ENCODE measurements at regions not wholly inside any gene's neighbourhood (a gene's known extent, or its start where the extent isn't known, plus 50 kb on each side); places are given as distances from the start of the nearest gene placed in this dataset.

DNA sequence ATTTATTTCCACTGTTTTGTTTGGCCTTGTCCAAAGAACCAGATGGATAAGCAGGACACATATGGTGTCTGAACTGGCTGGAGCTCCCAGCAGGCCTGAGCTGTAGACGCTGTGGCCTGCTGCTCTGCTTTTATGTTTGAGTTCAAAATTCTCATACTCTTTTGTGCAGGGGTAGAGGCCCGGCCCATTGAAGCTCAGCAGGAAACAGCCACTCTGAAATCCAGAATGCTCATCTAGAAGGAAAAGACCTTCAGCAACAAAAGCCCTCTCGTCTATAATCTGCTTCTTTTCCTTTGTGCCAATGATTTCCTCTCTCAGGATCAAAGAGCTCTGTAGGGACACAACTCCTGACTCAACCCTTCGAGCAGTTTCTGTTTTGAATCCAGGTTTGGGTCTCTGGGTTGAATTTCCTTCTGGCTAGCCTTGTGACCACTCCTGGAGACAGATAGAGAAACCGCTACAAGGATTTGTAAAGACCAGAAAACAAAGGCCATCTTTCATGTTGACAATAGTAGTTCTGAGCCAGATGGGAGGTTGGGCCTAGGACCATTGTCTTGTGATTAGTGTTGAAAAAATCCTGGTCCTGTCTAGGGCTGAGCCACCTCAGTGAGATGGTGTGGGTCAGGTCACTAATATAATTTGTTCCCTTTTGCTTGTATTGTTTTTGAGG lies 446.7 kb downstream of the BCKDHB start:
- Histone ChIP-seq H3K4me1 (no peaks in the 10 kb centered on the region), H3K36me3 (no peaks in the 10 kb centered on the region), H3K9me3 (replicated peaks) (no peaks in the 10 kb centered on the region), H3K27ac (no peak overlapping the region), H3K27me3 (no peaks in the 10 kb centered on the region), H3K4me3 (no peak overlapping the region)
- DNase-seq, result no peak

DNA sequence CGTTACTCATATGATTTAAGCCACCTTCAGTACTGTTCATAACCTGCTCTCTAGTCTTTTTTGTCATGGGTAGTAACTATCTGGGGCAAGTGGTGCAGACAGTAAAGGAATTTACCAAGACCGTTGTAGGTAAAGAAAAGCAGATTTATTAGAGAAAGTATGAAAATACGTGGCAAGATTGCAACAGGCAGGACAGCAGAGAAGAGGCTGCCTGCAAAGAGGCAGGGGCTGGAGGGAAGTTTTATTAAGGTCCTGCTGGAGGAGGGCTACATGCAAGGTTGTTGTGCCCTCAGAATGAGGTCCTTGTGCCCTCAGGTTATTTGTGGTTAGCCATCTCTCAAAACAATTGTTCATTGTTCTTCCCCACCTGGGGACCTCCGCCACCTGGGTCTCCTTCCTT lies 444.3 kb downstream of the BCKDHB start:
- Histone ChIP-seq H3K27ac (no peak overlapping the region), H3K4me3 (no peak overlapping the region), H3K9me3 (replicated peaks) (no peaks in the 10 kb centered on the region), H3K27me3 (no peaks in the 10 kb centered on the region), H3K36me3 (no peaks in the 10 kb centered on the region), H3K4me1 (no peaks in the 10 kb centered on the region)
- no peak for DNase-seq

DNA sequence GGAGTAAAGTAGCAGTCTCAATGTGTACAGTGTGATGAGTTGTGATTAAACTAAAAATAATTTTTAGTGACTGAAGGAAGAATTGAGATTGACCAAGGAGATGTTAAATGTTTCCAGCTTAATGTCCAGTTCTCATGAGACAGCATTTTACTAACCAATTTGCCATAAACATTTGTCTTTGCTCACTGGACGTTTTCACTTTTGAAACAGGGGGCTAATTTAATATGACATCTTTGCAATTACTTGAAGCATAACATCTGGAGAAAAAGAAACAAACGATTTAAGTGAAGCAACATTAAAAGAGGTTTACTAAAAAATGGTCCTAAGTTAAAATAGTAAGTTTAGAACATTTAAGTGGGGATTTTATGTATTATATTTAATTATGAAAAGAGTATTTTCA lies 443.8 kb downstream of the BCKDHB start:
- DNase-seq, result no peak
- H3K27me3 ChIP-seq, result no peaks in the 10 kb centered on the region
- H3K4me3 ChIP-seq, result no peak overlapping the region
- H3K27ac ChIP-seq, result no peak overlapping the region
- H3K36me3 ChIP-seq, result no peaks in the 10 kb centered on the region
- H3K4me1 ChIP-seq, result no peaks in the 10 kb centered on the region
- H3K9me3 ChIP-seq (replicated peaks), result no peaks in the 10 kb centered on the region

DNA sequence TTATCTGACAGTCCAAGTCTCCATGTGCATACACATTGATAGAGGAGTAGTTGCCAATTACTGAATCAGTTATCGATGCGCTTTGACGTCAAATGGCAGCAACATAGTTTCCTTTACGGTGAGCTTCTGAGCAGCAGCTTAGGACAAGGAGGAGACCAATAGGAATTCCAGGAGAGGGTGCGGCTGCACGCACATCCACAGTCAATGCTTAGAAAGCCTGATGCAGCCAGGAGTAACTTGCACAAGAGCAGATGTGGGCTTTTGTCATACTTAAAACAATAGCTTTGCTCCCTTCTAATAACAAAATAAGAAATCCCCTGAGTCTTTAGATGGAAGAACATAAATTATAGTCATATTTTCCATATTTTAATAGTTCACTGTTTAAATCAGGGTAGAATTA lies 442.1 kb downstream of the BCKDHB start:
- DNase-seq, result no peak
- Histone ChIP-seq H3K27ac (no peak overlapping the region), H3K36me3 (no peaks in the 10 kb centered on the region), H3K4me3 (no peak overlapping the region), H3K9me3 (replicated peaks) (no peaks in the 10 kb centered on the region), H3K27me3 (no peaks in the 10 kb centered on the region), H3K4me1 (no peaks in the 10 kb centered on the region)

- H3K36me3 ChIP-seq, result no peaks in the 10 kb centered on the region
- no peak overlapping the region for H3K4me3 ChIP-seq
- no peaks in the 10 kb centered on the region for H3K27me3 ChIP-seq
- no peaks in the 10 kb centered on the region for H3K9me3 ChIP-seq (replicated peaks)
- no peak overlapping the region for H3K27ac ChIP-seq
- no peak for DNase-seq
- no peaks in the 10 kb centered on the region for H3K4me1 ChIP-seq
These were observed 441.4 kb downstream of the BCKDHB start for GRCh38 chr6:80547827-80548226.

DNA sequence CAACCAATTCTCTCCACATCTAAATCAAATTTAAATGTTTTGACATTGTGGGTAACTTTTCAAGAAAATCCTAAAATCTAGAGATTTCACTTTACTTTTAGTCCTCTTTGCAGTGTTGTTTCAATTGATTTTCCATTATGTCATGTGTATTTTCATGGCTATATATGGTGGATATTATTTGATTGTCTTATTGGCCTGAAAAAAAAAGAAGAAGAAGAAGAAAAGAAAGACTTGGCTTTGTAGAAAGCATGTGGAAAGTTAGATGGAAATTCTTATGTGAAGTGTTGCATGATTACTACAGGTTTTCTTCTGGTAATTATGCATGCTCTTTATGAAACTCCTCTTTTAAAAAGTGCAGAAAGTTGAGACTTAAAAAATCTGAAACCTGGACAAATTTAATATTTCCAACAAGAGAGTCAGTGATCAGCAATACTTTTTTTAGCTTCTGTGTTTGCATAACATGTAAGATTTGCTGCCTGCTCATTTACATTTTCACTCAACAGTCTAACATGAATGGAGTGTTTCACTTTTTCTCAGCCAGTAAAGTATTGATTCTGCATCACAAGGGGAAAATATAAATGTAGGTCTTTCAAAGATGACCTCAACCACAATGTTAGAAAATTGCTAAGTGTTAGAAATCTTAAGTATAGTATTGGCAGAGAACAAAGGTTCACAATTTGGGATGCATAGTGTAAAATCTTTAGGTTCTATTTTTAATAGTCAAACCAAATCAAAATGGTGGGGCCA lies 438.7 kb downstream of the BCKDHB start:
- Histone ChIP-seq H3K4me3 (no peak overlapping the region), H3K36me3 (no peaks in the 10 kb centered on the region), H3K4me1 (peaks cover 19% of the 10 kb centered on the region), H3K27me3 (no peaks in the 10 kb centered on the region), H3K9me3 (replicated peaks) (no peaks in the 10 kb centered on the region), H3K27ac (no peak overlapping the region)
- no peak for DNase-seq

DNA sequence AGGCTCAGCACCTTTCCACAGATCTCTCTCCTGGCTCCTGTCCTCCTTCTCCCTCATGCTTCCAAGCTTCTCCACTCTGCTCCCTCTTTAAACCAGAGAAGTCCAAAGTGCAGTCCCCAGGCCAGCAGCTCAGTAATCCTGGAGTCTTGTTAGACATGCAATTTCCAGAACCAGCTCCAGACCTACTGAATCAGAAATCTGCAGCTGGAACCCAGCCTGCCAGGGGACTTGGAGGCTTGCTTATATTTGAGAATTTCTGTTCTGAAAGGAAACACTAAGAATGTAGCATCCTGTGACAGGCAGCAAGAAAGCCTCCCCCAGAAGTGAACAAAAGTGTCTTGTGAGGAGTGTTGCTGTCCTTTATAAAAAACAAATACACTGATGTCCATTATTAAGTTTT lies 438.1 kb downstream of the BCKDHB start:
- Histone ChIP-seq H3K27me3 (no peaks in the 10 kb centered on the region), H3K36me3 (no peaks in the 10 kb centered on the region), H3K27ac (no peak overlapping the region), H3K9me3 (replicated peaks) (no peaks in the 10 kb centered on the region), H3K4me3 (no peak overlapping the region), H3K4me1 (peaks cover 19% of the 10 kb centered on the region)
- DNase-seq, result no peak

GRCh38 chr6:80543598-80544222 lies 437.2 kb downstream of the BCKDHB start:
- Histone ChIP-seq H3K27ac (no peak overlapping the region), H3K9me3 (replicated peaks) (no peaks in the 10 kb centered on the region), H3K36me3 (no peaks in the 10 kb centered on the region), H3K4me3 (no peak overlapping the region), H3K27me3 (no peaks in the 10 kb centered on the region), H3K4me1 (peaks cover 19% of the 10 kb centered on the region)
- peak in 1 of 2 experiments; percentile 5 for DNase-seq

GRCh38 chr6:80543151-80543550 lies 436.7 kb downstream of the BCKDHB start:
- Histone ChIP-seq H3K4me3 (no peak overlapping the region), H3K36me3 (no peaks in the 10 kb centered on the region), H3K27me3 (no peaks in the 10 kb centered on the region), H3K27ac (no peak overlapping the region), H3K4me1 (peaks cover 19% of the 10 kb centered on the region), H3K9me3 (replicated peaks) (no peaks in the 10 kb centered on the region)
- DNase-seq, result no peak

DNA sequence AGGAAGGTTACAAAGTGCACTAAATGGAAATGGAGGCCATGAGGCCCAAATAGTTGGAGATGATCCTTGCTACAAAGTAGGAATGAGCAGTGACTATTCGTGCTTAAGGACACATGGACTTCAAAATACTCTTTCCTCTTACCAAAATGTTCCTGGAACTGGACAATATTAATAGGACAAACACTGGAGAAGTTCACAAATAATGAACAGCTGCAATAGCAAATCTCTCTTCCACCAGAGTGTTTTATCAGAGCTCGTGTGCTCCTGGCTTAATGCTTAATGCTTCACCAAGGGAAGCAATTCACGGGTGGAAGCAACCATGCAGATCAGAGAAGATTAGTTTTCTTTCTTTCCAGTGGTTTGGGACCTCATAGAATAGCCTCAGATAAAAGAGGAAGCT lies 435.4 kb downstream of the BCKDHB start:
- H3K27ac ChIP-seq, result no peak overlapping the region
- peak in 1 of 2 experiments; percentile 31 for DNase-seq
- peaks cover 19% of the 10 kb centered on the region for H3K4me1 ChIP-seq

DNA sequence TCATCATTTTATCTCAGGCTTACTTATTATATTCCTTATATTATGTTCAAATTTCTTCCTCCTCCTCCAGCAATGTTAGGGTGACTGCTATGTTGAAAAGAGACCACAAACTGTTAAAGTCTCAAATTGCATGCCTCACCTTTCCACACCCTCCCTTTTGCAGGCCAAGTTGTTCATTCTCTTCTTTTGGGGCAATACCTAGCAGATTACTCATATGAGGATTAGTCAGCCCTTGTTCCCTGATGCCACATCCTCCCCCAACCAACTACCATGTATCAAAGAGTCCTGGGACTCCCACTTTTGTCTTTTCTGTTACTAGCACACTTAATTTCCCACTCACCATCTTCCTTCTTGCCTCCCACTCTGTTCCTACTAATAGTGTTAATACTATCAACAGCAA lies 434.7 kb downstream of the BCKDHB start:
- Histone ChIP-seq H3K4me1 (peaks cover 23% of the 10 kb centered on the region), H3K27ac (no peak overlapping the region), H3K9me3 (replicated peaks) (no peaks in the 10 kb centered on the region), H3K27me3 (no peaks in the 10 kb centered on the region), H3K4me3 (no peak overlapping the region), H3K36me3 (no peaks in the 10 kb centered on the region)
- no peak for DNase-seq

More for the DNA sequence above, 435.4 kb downstream of the BCKDHB start:
- Histone ChIP-seq H3K4me3 (no peak overlapping the region), H3K36me3 (no peaks in the 10 kb centered on the region), H3K27me3 (no peaks in the 10 kb centered on the region), H3K9me3 (replicated peaks) (no peaks in the 10 kb centered on the region)

DNA sequence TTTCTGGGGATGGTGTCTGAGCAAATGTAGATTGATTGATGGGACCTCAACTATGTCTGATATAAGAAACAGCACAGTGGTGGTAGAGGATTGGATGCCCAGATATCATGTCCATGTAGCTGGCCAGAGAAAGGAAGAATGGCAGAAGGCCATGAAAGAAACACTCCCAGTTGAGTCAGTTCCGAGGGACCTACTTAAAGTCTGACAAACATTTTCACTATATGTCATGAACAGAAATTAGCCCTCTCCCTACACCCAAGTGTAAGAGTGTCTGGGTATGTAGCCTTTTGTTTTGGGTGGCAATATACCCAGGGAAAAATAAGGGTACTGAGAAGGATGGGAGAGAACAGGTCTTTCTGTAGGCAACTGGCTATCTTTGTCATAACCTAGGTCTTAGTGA lies 434.2 kb downstream of the BCKDHB start:
- Histone ChIP-seq H3K27me3 (no peaks in the 10 kb centered on the region), H3K4me1 (peaks cover 23% of the 10 kb centered on the region), H3K4me3 (no peak overlapping the region), H3K36me3 (no peaks in the 10 kb centered on the region), H3K27ac (no peak overlapping the region), H3K9me3 (replicated peaks) (0 out of 2 replicates have a peak, but pooled peaks cover 2% of the 10 kb centered on the region)
- no peak for DNase-seq

- DNase-seq, result no peak
- Histone ChIP-seq H3K36me3 (no peaks in the 10 kb centered on the region), H3K9me3 (replicated peaks) (0 out of 2 replicates have a peak, but pooled peaks cover 2% of the 10 kb centered on the region), H3K27ac (no peak overlapping the region), H3K27me3 (no peaks in the 10 kb centered on the region), H3K4me1 (peaks cover 21% of the 10 kb centered on the region), H3K4me3 (no peak overlapping the region)
These were observed 430.9 kb downstream of the BCKDHB start for GRCh38 chr6:80537118-80537972.

- Histone ChIP-seq H3K27ac (no peak overlapping the region), H3K4me1 (peaks cover 8% of the 10 kb centered on the region), H3K4me3 (no peak overlapping the region), H3K9me3 (replicated peaks) (0 out of 2 replicates have a peak, but pooled peaks cover 2% of the 10 kb centered on the region), H3K27me3 (no peaks in the 10 kb centered on the region), H3K36me3 (no peaks in the 10 kb centered on the region)
- peak in 1 of 2 experiments; percentile 6 for DNase-seq
These were observed 429.6 kb downstream of the BCKDHB start for GRCh38 chr6:80535914-80536565.
